Caco-2 (cell line): ENCODE measurements at regions not wholly inside any gene's neighbourhood (a gene's known extent, or its start where the extent isn't known, plus 50 kb on each side); places are given as distances from the start of the nearest gene placed in this dataset.

Experiments
- BruUV-seq: library from RNA; stranded (reverse); fragments of 400-500 nt; replicated peaks from 2 replicates; lab custom pipeline; 2021; lab: Mats Ljungman, UMichigan
- CTCF ChIA-PET: fragments of 300-600 bp; sonication (Branson Sonifier 250); formaldehyde crosslinking; loops from one replicate; lab custom pipeline; 2022; ENCODE audit warnings: antibody characterized with exemption; lab: Charles Lee
- POLR2A ChIA-PET: fragments of 300-600 bp; sonication (Branson Sonifier 250); formaldehyde crosslinking; loops from one replicate; lab custom pipeline; 2022; ENCODE audit warnings: antibody characterized with exemption; lab: Charles Lee
- DNase-seq, 2 experiments: peaks; one replicate each; pipeline versions ENCODE4 v3.0.0 to v3.0.0-alpha.2; 2020 to 2022
- H3K27me3 ChIP-seq: replicated peaks from 2 replicates; pipeline ENCODE4 v1.6.0; 2011; ENCODE audit warnings: low read length; ENCODE audit not compliant: control insufficient read depth, insufficient read depth
- H3K36me3 ChIP-seq: 2 replicates; pipeline ENCODE4 v1.5.1; 2011; ENCODE audit warnings: low read length; ENCODE audit not compliant: control insufficient read depth, insufficient read depth
- H3K4me1 ChIP-seq: fragments of 250-450 bp; sonication (Bioruptor Pico); 2 replicates; pipeline ENCODE4 v1.5.1; 2020; ENCODE audit warnings: mild to moderate bottlenecking
- H3K4me3 ChIP-seq: 2 replicates; pipeline ENCODE4 v1.5.1; 2011; ENCODE audit warnings: low read depth, mild to moderate bottlenecking, control low read depth, low read length
- H3K9me3 ChIP-seq: fragments of 250-450 bp; sonication (Bioruptor Pico); 2 replicates; pipeline ENCODE4 v1.5.1; 2020; ENCODE audit warnings: mild to moderate bottlenecking, moderate library complexity
- H3K27ac Mint-ChIP-seq: one replicate; pipeline ENCODE4 v1.8.0; 2022; ENCODE audit warnings: mixed read lengths; ENCODE audit not compliant: unreplicated experiment
- H3K27me3 Mint-ChIP-seq: one replicate; pipeline ENCODE4 v1.8.0; 2022; ENCODE audit warnings: mixed read lengths; ENCODE audit not compliant: insufficient read depth, unreplicated experiment
- H3K36me3 Mint-ChIP-seq: one replicate; pipeline ENCODE4 v1.8.0; 2022; ENCODE audit warnings: mild to moderate bottlenecking, mixed read lengths; ENCODE audit not compliant: insufficient read depth, unreplicated experiment
- H3K4me1 Mint-ChIP-seq: one replicate; pipeline ENCODE4 v1.8.0; 2022; ENCODE audit warnings: low read depth, mixed read lengths; ENCODE audit not compliant: unreplicated experiment
- H3K4me3 Mint-ChIP-seq: one replicate; pipeline ENCODE4 v1.8.0; 2022; ENCODE audit warnings: mild to moderate bottlenecking, moderate library complexity, mixed read lengths; ENCODE audit not compliant: unreplicated experiment
- H3K9me3 Mint-ChIP-seq: one replicate; pipeline ENCODE4 v1.8.0; 2022; ENCODE audit warnings: mixed read lengths; ENCODE audit not compliant: unreplicated experiment
- intact Hi-C: fragments of 100-400 bp; cut with micrococcal nuclease; formaldehyde crosslinking; loops from one replicate; pipeline ENCODE4 v1.10.0; 2022; ENCODE audit not compliant: unreplicated experiment
- TF ChIP-seq, protein P1 (sequence below), 2 experiments: fragments of 200-600 bp in 1 of 2; IDR thresholded peaks; 1 replicate in 1 of 2; 2 replicates in 1 of 2; pipeline versions ENCODE4 v1.5.1 to v1.8.0; 2011 to 2022; ENCODE audit warnings: antibody characterized with exemption in 1 of 2, control low read depth in 1 of 2, inconsistent platforms in 1 of 2, low read depth in 1 of 2, low read length in 1 of 2, mild to moderate bottlenecking in 1 of 2, moderate library complexity in 1 of 2; ENCODE audit not compliant: insufficient read depth in 1 of 2, severe bottlenecking in 1 of 2, unreplicated experiment in 1 of 2

DNA sequence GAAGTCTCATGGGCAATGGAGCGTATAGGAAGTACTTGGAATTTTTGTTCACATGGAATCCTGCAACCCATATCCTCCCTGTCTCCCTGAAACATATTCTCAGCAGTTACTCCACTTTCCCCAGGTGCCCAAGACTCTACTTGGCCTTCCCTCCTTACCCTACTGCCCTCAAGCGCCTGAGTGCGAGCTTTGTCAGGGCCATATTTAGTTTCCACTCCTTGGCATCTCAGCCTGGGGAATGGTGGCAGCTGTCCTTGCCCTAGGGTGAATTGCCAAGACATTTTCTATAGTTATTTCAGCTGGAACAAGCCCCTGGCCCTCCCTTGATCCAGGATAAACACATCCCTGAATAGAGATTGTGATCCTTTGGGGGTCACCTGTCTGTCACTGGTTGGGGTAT is 569.3 kb upstream of the LRFN5 start:
- H3K27ac Mint-ChIP-seq: no peak overlapping the region
- H3K27me3 ChIP-seq: no peaks in the 10 kb centered on the region
- H3K9me3 Mint-ChIP-seq: no peaks in the 10 kb centered on the region
- no peaks in the 10 kb centered on the region for H3K4me1 Mint-ChIP-seq
- no peaks in the 10 kb centered on the region for H3K36me3 ChIP-seq
- intact Hi-C loops: no loop called here
- POLR2A ChIA-PET: no interaction called here
- BruUV-seq: no TSS peak
- no peak overlapping the region for H3K4me3 ChIP-seq
- H3K9me3 ChIP-seq: no peaks in the 10 kb centered on the region
- no peaks in the 10 kb centered on the region for H3K36me3 Mint-ChIP-seq
- CTCF ChIA-PET: no interaction called here
- no peaks in the 10 kb centered on the region for H3K4me1 ChIP-seq
- TF ChIP-seq, protein P1, sequence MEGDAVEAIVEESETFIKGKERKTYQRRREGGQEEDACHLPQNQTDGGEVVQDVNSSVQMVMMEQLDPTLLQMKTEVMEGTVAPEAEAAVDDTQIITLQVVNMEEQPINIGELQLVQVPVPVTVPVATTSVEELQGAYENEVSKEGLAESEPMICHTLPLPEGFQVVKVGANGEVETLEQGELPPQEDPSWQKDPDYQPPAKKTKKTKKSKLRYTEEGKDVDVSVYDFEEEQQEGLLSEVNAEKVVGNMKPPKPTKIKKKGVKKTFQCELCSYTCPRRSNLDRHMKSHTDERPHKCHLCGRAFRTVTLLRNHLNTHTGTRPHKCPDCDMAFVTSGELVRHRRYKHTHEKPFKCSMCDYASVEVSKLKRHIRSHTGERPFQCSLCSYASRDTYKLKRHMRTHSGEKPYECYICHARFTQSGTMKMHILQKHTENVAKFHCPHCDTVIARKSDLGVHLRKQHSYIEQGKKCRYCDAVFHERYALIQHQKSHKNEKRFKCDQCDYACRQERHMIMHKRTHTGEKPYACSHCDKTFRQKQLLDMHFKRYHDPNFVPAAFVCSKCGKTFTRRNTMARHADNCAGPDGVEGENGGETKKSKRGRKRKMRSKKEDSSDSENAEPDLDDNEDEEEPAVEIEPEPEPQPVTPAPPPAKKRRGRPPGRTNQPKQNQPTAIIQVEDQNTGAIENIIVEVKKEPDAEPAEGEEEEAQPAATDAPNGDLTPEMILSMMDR (IDR thresholded peaks at IDR 0.05; ENCODE audit: insufficient read depth in 1 of 2, low read depth in 1 of 2, low read length in 1 of 2, severe bottlenecking in 1 of 2, unreplicated experiment in 1 of 2): no peak
- H3K27me3 Mint-ChIP-seq: no peaks in the 10 kb centered on the region
- H3K4me3 Mint-ChIP-seq: no peak overlapping the region
- DNase-seq: no peak

DNA sequence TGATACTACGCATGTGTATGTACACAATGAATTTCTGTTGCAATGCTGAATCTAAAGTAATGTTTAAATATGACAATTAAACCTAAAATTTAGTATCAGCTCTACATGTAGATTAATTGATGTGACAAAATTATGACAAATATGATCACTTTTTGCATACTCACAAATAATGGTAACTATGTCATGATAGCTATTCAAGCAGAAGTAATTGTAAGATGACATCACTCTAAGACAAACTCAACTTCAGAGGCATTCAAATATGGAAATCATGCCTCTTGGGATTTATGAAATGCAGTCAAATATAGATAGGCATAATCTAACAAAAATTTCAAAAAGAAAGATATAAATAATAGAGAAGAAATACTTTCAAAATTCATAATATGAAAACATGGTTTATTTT is 571.7 kb upstream of the LRFN5 start:
- no peaks in the 10 kb centered on the region for H3K4me1 ChIP-seq
- TF ChIP-seq, protein P1 (IDR thresholded peaks at IDR 0.05; ENCODE audit: insufficient read depth in 1 of 2, low read depth in 1 of 2, low read length in 1 of 2, severe bottlenecking in 1 of 2, unreplicated experiment in 1 of 2): no peak
- H3K9me3 ChIP-seq: no peaks in the 10 kb centered on the region
- Mint-ChIP-seq H3K4me1 (no peaks in the 10 kb centered on the region), H3K4me3 (no peak overlapping the region), H3K27ac (no peak overlapping the region), H3K36me3 (no peaks in the 10 kb centered on the region), H3K9me3 (no peaks in the 10 kb centered on the region), H3K27me3 (no peaks in the 10 kb centered on the region)
- BruUV-seq: no TSS peak
- intact Hi-C loops: no loop called here
- H3K27me3 ChIP-seq: no peaks in the 10 kb centered on the region
- no peak overlapping the region for H3K4me3 ChIP-seq
- H3K36me3 ChIP-seq: no peaks in the 10 kb centered on the region
- ChIA-PET CTCF (no interaction called here), POLR2A (no interaction called here)
- DNase-seq: no peak

DNA sequence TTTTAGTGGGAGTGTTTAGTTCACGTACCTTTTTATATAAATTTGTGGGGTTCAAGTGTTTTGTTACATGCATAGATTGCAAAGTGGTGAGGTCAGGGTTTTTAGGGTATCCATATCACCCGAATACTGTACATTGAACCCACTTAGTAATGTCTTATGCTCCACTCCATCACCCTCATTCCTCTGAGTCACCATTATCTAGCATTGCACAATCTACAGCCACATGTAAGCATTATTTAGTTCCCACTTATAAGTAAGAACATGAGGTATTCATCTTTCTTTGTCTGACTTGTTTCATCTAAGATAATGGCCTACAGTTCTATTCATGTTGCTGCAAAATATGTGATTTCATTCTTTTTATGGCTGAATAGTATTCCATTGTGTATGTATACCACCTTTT is 583.7 kb upstream of the LRFN5 start:
- intact Hi-C loops: no loop called here
- H3K9me3 Mint-ChIP-seq: peaks cover 9% of the 10 kb centered on the region
- no peaks in the 10 kb centered on the region for H3K27me3 ChIP-seq
- BruUV-seq: no TSS peak
- ChIA-PET POLR2A (no interaction called here), CTCF (no interaction called here)
- H3K4me1 Mint-ChIP-seq: no peaks in the 10 kb centered on the region
- H3K27me3 Mint-ChIP-seq: no peaks in the 10 kb centered on the region
- H3K36me3 Mint-ChIP-seq: no peaks in the 10 kb centered on the region
- no peaks in the 10 kb centered on the region for H3K4me1 ChIP-seq
- no peak overlapping the region for H3K4me3 Mint-ChIP-seq
- H3K4me3 ChIP-seq: no peak overlapping the region
- H3K36me3 ChIP-seq: no peaks in the 10 kb centered on the region
- H3K27ac Mint-ChIP-seq: no peak overlapping the region
- TF ChIP-seq, protein P1 (IDR thresholded peaks at IDR 0.05; ENCODE audit: insufficient read depth in 1 of 2, low read depth in 1 of 2, low read length in 1 of 2, severe bottlenecking in 1 of 2, unreplicated experiment in 1 of 2): no peak
- DNase-seq: no peak
- H3K9me3 ChIP-seq: no peaks in the 10 kb centered on the region
